Caco-2 (cell line): ENCODE measurements at regions not wholly inside any gene's neighbourhood (a gene's known extent, or its start where the extent isn't known, plus 50 kb on each side); places are given as distances from the start of the nearest gene placed in this dataset.

Experiments
- BruUV-seq: library from RNA; stranded (reverse); fragments of 400-500 nt; replicated peaks from 2 replicates; lab custom pipeline; 2021; lab: Mats Ljungman, UMichigan
- CTCF ChIA-PET: fragments of 300-600 bp; sonication (Branson Sonifier 250); formaldehyde crosslinking; loops from one replicate; lab custom pipeline; 2022; ENCODE audit warnings: antibody characterized with exemption; lab: Charles Lee
- POLR2A ChIA-PET: fragments of 300-600 bp; sonication (Branson Sonifier 250); formaldehyde crosslinking; loops from one replicate; lab custom pipeline; 2022; ENCODE audit warnings: antibody characterized with exemption; lab: Charles Lee
- DNase-seq, 2 experiments: peaks; one replicate each; pipeline versions ENCODE4 v3.0.0 to v3.0.0-alpha.2; 2020 to 2022
- H3K27me3 ChIP-seq: replicated peaks from 2 replicates; pipeline ENCODE4 v1.6.0; 2011; ENCODE audit warnings: low read length; ENCODE audit not compliant: control insufficient read depth, insufficient read depth
- H3K36me3 ChIP-seq: 2 replicates; pipeline ENCODE4 v1.5.1; 2011; ENCODE audit warnings: low read length; ENCODE audit not compliant: control insufficient read depth, insufficient read depth
- H3K4me1 ChIP-seq: fragments of 250-450 bp; sonication (Bioruptor Pico); 2 replicates; pipeline ENCODE4 v1.5.1; 2020; ENCODE audit warnings: mild to moderate bottlenecking
- H3K4me3 ChIP-seq: 2 replicates; pipeline ENCODE4 v1.5.1; 2011; ENCODE audit warnings: low read depth, mild to moderate bottlenecking, control low read depth, low read length
- H3K9me3 ChIP-seq: fragments of 250-450 bp; sonication (Bioruptor Pico); 2 replicates; pipeline ENCODE4 v1.5.1; 2020; ENCODE audit warnings: mild to moderate bottlenecking, moderate library complexity
- H3K27ac Mint-ChIP-seq: one replicate; pipeline ENCODE4 v1.8.0; 2022; ENCODE audit warnings: mixed read lengths; ENCODE audit not compliant: unreplicated experiment
- H3K27me3 Mint-ChIP-seq: one replicate; pipeline ENCODE4 v1.8.0; 2022; ENCODE audit warnings: mixed read lengths; ENCODE audit not compliant: insufficient read depth, unreplicated experiment
- H3K36me3 Mint-ChIP-seq: one replicate; pipeline ENCODE4 v1.8.0; 2022; ENCODE audit warnings: mild to moderate bottlenecking, mixed read lengths; ENCODE audit not compliant: insufficient read depth, unreplicated experiment
- H3K4me1 Mint-ChIP-seq: one replicate; pipeline ENCODE4 v1.8.0; 2022; ENCODE audit warnings: low read depth, mixed read lengths; ENCODE audit not compliant: unreplicated experiment
- H3K4me3 Mint-ChIP-seq: one replicate; pipeline ENCODE4 v1.8.0; 2022; ENCODE audit warnings: mild to moderate bottlenecking, moderate library complexity, mixed read lengths; ENCODE audit not compliant: unreplicated experiment
- H3K9me3 Mint-ChIP-seq: one replicate; pipeline ENCODE4 v1.8.0; 2022; ENCODE audit warnings: mixed read lengths; ENCODE audit not compliant: unreplicated experiment
- intact Hi-C: fragments of 100-400 bp; cut with micrococcal nuclease; formaldehyde crosslinking; loops from one replicate; pipeline ENCODE4 v1.10.0; 2022; ENCODE audit not compliant: unreplicated experiment
- TF ChIP-seq, protein P1 (sequence below), 2 experiments: fragments of 200-600 bp in 1 of 2; IDR thresholded peaks; 1 replicate in 1 of 2; 2 replicates in 1 of 2; pipeline versions ENCODE4 v1.5.1 to v1.8.0; 2011 to 2022; ENCODE audit warnings: antibody characterized with exemption in 1 of 2, control low read depth in 1 of 2, inconsistent platforms in 1 of 2, low read depth in 1 of 2, low read length in 1 of 2, mild to moderate bottlenecking in 1 of 2, moderate library complexity in 1 of 2; ENCODE audit not compliant: insufficient read depth in 1 of 2, severe bottlenecking in 1 of 2, unreplicated experiment in 1 of 2

DNA sequence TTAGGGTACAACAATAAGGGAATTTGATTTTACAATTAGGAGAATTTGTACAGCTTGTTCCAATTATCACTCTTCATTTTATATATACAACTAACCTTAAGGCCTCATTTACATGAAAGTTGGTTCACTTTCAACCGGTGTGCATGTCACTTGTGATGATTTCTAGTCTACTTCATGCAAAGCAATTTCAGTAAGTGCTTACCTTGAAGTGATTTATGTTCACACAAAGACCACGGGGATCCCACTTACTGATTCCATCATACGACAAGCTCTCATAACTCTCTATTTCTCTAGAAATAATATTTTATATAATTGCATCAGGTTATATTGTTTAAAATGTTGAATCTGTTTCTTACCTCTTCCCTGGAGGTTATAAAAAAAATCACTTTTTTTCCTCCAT lies 100.3 kb upstream of the CHODL start:
- no peaks in the 10 kb centered on the region for H3K9me3 Mint-ChIP-seq
- H3K4me1 Mint-ChIP-seq: no peaks in the 10 kb centered on the region
- POLR2A ChIA-PET: no interaction called here
- BruUV-seq: no TSS peak
- Histone ChIP-seq H3K9me3 (no peaks in the 10 kb centered on the region), H3K4me1 (no peaks in the 10 kb centered on the region; the same call in 1 of the 2 replicates), H3K36me3 (no peaks in the 10 kb centered on the region), H3K4me3 (no peak overlapping the region), H3K27me3 (no peaks in the 10 kb centered on the region)
- DNase-seq: no peak
- H3K27me3 Mint-ChIP-seq: peaks cover 4% of the 10 kb centered on the region
- no peak overlapping the region for H3K27ac Mint-ChIP-seq
- no peak overlapping the region for H3K4me3 Mint-ChIP-seq
- CTCF ChIA-PET: no interaction called here
- intact Hi-C loops: no loop called here
- TF ChIP-seq, protein P1, sequence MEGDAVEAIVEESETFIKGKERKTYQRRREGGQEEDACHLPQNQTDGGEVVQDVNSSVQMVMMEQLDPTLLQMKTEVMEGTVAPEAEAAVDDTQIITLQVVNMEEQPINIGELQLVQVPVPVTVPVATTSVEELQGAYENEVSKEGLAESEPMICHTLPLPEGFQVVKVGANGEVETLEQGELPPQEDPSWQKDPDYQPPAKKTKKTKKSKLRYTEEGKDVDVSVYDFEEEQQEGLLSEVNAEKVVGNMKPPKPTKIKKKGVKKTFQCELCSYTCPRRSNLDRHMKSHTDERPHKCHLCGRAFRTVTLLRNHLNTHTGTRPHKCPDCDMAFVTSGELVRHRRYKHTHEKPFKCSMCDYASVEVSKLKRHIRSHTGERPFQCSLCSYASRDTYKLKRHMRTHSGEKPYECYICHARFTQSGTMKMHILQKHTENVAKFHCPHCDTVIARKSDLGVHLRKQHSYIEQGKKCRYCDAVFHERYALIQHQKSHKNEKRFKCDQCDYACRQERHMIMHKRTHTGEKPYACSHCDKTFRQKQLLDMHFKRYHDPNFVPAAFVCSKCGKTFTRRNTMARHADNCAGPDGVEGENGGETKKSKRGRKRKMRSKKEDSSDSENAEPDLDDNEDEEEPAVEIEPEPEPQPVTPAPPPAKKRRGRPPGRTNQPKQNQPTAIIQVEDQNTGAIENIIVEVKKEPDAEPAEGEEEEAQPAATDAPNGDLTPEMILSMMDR (IDR thresholded peaks at IDR 0.05; ENCODE audit: insufficient read depth in 1 of 2, low read depth in 1 of 2, low read length in 1 of 2, severe bottlenecking in 1 of 2, unreplicated experiment in 1 of 2): no peak
- H3K36me3 Mint-ChIP-seq: no peaks in the 10 kb centered on the region

DNA sequence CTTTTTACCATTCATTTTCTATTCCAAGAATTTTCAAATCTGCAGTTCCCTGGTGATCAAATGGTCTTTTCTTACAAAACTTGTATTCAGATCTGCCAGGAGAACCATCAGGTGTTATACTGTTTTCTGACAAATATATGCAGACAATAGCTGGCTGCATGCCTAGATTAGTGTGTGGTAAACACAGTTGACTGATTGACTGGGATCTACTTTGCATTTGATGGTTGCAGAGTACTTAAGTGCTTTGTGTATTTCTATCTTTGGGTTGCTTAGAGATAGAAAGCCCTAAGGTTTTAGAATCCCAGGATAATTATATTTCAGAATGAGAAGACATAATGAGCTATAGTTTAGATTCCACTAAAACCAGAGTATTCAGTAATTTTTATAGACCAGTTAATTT lies 102.0 kb upstream of the CHODL start:
- Histone ChIP-seq H3K9me3 (no peaks in the 10 kb centered on the region), H3K27me3 (no peaks in the 10 kb centered on the region), H3K4me1 (no peaks in the 10 kb centered on the region; the same call in 1 of the 2 replicates), H3K36me3 (no peaks in the 10 kb centered on the region), H3K4me3 (no peak overlapping the region)
- no peaks in the 10 kb centered on the region for H3K4me1 Mint-ChIP-seq
- H3K9me3 Mint-ChIP-seq: no peaks in the 10 kb centered on the region
- H3K36me3 Mint-ChIP-seq: no peaks in the 10 kb centered on the region
- ChIA-PET POLR2A (no interaction called here), CTCF (no interaction called here)
- H3K27me3 Mint-ChIP-seq: peaks cover 4% of the 10 kb centered on the region
- no peak for DNase-seq
- H3K27ac Mint-ChIP-seq: no peak overlapping the region
- TF ChIP-seq, protein P1 (IDR thresholded peaks at IDR 0.05; ENCODE audit: insufficient read depth in 1 of 2, low read depth in 1 of 2, low read length in 1 of 2, severe bottlenecking in 1 of 2, unreplicated experiment in 1 of 2): no peak
- H3K4me3 Mint-ChIP-seq: no peak overlapping the region
- intact Hi-C loops: no loop called here
- no TSS peak for BruUV-seq

GRCh38 chr21:18138507-18138906 lies 106.1 kb upstream of the CHODL start:
- Histone ChIP-seq H3K4me3 (no peak overlapping the region), H3K27me3 (no peaks in the 10 kb centered on the region), H3K9me3 (no peaks in the 10 kb centered on the region), H3K36me3 (no peaks in the 10 kb centered on the region), H3K4me1 (no peaks in the 10 kb centered on the region; the same call in 1 of the 2 replicates)
- Mint-ChIP-seq H3K9me3 (no peaks in the 10 kb centered on the region), H3K4me1 (no peaks in the 10 kb centered on the region), H3K4me3 (no peak overlapping the region), H3K27me3 (peaks cover 7% of the 10 kb centered on the region), H3K27ac (no peak overlapping the region), H3K36me3 (no peaks in the 10 kb centered on the region)
- no peak for DNase-seq
- POLR2A ChIA-PET: no interaction called here
- intact Hi-C loops: no loop called here
- TF ChIP-seq, protein P1 (IDR thresholded peaks at IDR 0.05; ENCODE audit: insufficient read depth in 1 of 2, low read depth in 1 of 2, low read length in 1 of 2, severe bottlenecking in 1 of 2, unreplicated experiment in 1 of 2): no peak
- CTCF ChIA-PET: no interaction called here
- no TSS peak for BruUV-seq
